Stimulated activated CD8-positive, alpha-beta memory T cell treated with anti-CD3 and anti-CD28 coated beads, Interleukin-12 subunit alpha, Interleukin-12 subunit beta, amount 100 ng/mL, for 24 hours (primary cell): ENCODE measurements at regions not wholly inside any gene's neighbourhood (a gene's known extent, or its start where the extent isn't known, plus 50 kb on each side); places are given as distances from the start of the nearest gene placed in this dataset.
A peak's percentile ranks its signal among the peaks of the same experiment; 100 is the strongest.
"Not testable (repeated sequence)": the region's sequence is repeated elsewhere in the genome, so short reads cannot be mapped to it uniquely, and the experiment has no call there.

Experiments
- DNase-seq: peaks from one replicate; pipeline ENCODE4 v3.0.0-alpha.2; 2020; ENCODE audit errors: extremely low read depth

DNA sequence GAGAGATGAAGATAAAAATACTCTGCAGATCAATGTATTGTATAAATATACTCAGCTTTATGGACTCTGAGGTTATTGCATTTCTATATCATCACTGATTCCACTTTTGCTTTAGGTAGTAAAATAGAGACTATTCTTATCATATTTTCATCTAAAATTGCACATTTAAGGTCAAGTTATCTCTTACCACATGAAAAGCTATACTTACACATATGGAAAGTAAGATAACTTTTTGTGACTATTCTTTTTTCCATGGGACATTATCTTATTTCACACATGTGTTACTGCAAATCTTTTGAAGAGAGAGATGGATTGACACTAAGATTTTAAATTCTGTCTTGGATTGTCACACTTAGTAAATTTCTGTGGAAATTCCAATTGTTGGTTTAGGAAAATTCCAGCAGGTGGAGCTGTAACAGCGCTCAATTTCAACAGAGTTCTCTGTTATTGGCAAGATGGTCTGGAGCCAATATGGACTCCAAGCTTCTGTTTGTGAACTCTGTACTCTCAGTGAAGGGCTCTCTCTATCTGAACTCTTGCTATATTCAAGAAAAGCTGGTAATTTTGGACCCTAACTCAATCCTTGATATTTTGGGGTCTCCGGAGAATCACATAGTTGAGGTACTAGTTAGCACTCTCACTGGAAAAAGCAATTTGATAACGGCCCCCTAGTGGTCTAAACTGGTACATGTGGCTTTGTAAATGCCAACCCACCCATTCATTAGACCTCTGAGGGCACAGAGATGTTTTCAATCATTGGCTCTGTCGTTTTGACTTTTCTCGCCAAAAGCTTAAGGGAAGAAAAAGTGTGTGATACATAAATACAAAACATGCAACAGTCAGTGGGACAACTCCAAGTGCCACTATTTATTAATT, 429.7 kb downstream of the ETS1 start:
- peak; percentile 17 for DNase-seq

GRCh38 chr11:128156486-128156885, 430.9 kb downstream of the ETS1 start:
- no peak for DNase-seq

DNA sequence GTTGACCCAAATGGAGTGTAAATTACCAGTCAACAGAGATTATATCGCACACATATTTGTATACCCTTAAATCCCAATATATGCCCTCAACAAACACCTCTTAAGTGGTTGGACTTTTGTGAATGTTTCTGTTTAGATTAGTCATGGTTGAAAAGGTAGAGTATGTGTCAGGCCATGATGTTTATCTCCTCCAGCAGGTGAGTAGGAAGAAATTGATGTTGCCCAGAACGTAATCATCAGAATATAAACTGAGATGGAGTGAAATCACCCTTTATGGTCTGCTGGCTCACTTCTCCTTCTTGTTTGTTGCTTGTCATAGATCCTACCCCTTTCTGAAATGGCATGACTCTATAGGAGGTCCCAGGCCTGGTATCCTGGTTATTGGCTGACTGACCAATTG, 431.8 kb downstream of the ETS1 start:
- DNase-seq, result no peak

DNA sequence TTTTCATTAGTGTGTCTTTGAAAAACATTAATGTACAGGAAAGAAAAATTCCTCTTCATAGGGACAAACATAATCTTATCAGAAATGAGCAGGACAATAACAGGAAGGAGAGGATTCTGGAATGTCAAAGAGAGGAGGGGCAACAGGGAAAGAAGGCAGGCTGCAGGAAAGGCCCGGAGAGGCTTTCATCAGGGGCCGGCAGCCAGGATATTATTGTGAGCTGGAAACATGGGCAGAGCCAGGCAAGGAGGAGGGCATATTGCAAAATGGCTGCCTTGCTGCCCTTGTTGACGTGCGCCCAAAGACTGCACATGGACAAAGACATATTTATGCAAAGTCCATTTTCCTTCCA, 433.7 kb downstream of the ETS1 start:
- no peak for DNase-seq

- DNase-seq, result no peak
These were observed 434.3 kb downstream of the ETS1 start for GRCh38 chr11:128152796-128153696.

DNA sequence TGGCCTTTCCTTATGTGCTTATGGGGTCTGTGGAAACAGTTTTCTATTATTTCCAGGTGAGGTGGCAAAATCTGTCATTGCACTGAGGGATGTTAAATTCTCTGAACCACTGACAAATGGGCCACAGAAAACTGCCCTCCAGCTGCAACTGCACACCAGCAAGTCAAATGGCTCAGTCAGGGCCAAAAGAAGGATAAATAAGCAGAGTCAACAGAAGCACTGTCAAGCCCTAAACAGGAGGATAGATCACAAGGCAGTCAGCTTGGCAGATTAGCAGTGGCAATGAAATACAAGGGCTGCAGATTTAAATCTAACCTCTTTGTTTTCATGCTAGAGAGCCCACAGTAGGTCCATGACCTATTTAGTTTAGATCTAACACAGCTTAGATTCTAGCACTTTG, 435.6 kb downstream of the ETS1 start:
- no peak for DNase-seq

- no peak for DNase-seq
These were observed 436.0 kb downstream of the ETS1 start for GRCh38 chr11:128151338-128151737.

GRCh38 chr11:128148208-128148607, 439.1 kb downstream of the ETS1 start:
- no peak for DNase-seq

DNA sequence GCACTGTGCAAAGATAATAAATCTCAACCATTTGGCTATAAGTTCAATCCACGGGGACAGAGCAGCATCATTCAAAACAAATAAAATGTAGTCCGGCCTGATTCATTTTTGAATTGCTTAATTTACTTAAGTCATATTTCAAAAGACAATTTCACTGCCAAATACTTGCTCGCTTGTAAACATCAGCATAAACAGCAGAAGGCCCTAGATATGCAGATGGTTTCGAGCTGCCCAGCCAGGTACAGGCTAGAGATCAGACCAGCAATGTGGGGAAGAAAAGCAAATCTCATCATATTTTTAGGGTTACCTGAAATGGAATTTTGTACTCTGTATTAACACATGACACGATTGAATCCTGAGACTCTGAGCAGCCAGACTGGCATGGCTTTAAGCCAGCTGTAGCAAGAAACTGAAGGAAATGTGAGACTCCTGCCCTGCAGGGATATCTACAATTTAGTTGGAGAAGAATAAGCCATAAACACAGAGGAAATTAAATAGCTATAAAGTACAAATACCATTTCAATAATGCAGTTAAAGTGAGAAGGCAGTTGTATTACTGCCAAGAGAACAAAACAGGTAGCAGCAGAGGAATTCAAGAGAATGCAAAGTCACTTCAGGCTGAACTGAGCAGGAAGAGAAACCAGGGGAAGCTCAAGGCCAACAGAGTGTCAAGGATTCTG, 440.3 kb downstream of the ETS1 start:
- no peak for DNase-seq

DNA sequence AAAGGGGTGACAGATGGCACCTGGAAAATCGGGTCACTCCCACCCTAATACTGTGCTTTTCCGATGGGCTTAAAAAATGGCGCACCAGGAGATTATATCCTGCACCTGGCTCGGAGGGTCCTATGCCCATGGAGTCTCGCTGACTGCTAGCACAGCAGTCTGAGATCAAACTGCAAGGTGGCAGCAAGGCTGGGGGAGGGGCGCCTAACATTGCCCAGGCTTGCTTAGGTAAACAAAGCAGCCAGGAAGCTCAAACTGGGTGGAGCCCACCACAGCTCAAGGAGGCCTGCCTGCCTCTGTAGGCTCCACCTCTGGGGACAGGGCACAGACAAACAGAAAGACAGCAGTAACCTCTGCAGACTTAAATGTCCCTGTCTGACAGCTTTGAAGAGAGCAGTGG, 447.1 kb downstream of the ETS1 start:
- DNase-seq, result not testable (repeated sequence)

DNA sequence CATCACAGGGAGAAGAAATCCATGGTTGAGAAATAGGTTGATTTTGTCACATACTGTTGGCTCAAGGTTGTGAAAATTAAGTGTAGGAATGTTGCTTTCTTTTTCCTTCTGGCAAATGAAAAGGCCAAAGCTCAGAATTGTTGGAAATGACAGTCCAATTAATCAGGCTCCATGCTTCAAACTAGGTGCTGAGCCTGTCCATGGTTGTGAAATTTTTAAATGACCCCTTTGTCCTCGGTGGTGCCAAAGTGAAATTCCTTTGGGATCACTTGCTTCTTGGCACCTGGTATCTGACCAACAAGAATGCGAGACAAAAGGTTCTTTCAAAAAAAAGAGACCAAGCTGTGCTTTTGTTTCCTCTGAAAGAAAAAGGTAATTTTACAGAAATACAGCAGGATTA, 451.9 kb downstream of the ETS1 start:
- DNase-seq, result no peak

- no peak for DNase-seq
These were observed 453.9 kb downstream of the ETS1 start for GRCh38 chr11:128133501-128133900.

GRCh38 chr11:128130052-128130451, 457.3 kb downstream of the ETS1 start:
- DNase-seq, result no peak

GRCh38 chr11:128125723-128126122, 461.6 kb downstream of the ETS1 start:
- no peak for DNase-seq

GRCh38 chr11:128116885-128117284, 470.5 kb downstream of the ETS1 start:
- no peak for DNase-seq

GRCh38 chr11:128116447-128116846, 470.9 kb downstream of the ETS1 start:
- DNase-seq, result no peak

- DNase-seq, result no peak
These were observed 481.4 kb downstream of the ETS1 start for GRCh38 chr11:128105950-128106349.

GRCh38 chr11:128105511-128105910, 481.8 kb downstream of the ETS1 start:
- no peak for DNase-seq

DNA sequence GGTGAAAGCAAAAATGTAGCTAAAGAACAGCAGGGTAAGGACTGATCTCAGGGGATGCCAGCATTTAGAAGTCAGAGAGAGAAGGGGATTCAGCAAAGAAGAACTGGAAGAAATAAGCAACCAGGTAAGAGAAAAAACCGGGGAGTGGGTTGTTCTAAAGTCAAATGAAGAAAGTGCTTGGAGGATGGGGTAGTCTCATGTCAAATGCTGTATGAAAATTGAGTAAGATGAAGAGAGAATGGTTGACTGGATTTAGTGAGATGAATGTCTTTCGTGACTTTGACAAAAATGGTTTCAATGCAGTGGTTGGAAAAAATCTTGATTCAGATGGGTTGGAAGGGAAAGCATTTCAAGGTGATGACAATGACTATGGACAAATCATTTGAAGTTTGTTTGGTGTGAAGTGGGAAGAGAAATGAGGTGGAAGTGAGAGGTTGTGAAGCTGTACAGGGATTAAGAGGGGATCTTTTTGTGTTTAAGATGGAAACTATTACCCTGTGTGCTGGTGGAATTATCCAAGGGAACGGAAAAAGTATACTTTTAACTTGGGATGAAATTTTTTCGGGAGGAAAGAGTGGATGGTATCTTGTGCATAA, 484.0 kb downstream of the ETS1 start:
- DNase-seq, result no peak

DNA sequence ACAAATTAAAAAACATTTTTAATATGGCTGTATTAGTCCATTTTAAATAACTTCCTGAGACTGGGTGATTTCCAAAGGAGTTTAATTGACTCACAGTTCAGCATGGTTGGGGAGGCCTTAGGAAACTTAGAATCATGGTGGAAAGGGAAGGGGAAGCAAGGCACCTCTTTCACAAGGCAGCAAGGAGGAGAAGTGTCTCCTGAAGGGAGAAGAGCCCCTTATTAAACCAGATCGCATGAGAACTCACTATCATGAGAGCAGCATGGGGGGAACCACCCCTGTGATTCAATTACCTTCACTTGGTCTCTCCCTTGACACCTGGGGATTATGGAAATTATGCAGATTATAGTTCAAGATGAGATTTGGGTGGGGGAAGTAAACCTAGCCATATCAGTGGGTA, 488.6 kb downstream of the ETS1 start:
- no peak for DNase-seq

DNA sequence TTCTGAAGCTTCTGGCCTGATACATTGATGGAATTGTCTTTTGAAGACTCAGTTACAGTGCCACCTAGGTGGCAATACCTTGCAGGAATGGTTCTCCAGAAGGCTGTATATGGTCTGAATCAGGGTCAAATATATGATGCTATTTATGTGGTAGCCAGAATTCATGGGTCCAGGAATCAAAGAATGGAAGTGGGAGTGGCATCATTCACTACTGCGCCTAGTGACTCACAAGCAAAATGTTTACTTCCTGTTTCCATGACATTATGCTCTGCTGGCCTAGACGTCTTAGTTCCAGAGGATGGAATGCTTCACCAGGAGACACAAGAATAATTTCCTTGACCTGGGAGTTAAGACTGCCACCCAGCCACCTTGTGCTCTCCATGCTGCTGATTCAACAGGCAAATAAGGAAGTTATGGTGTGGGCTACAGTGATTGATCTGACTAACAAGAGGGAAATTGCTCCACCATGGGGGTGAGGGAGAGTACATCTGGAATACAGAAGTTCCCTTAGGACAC, 491.8 kb downstream of the ETS1 start:
- no peak for DNase-seq

- no peak for DNase-seq
These were observed 493.7 kb downstream of the ETS1 start for GRCh38 chr11:128093689-128094088.
